GM13977 (cell line): ENCODE measurements at regions not wholly inside any gene's neighbourhood (a gene's known extent, or its start where the extent isn't known, plus 50 kb on each side); places are given as distances from the start of the nearest gene placed in this dataset.

Experiments used
- DNase-seq: peaks from one replicate; pipeline ENCODE4 v3.0.0; 2012; ENCODE audit warnings: low spot score
- CTCF ChIP-seq: IDR thresholded peaks from 2 replicates; pipeline ENCODE4 v1.5.1; 2012; ENCODE audit warnings: mild to moderate bottlenecking, control low read depth; ENCODE audit not compliant: insufficient read depth; ENCODE audit errors: extremely low read depth, missing control alignments
- in situ Hi-C: fragments of 300-500 bp; cut with MboI; formaldehyde crosslinking; loops from one replicate; pipeline ENCODE4 v1.12.0; 2022; ENCODE audit warnings: low sequenced_read_pairs, low pct_unique_long_range_greater_than_20kb, mixed read lengths, inconsistent platforms; ENCODE audit not compliant: unreplicated experiment

- no peak for TF ChIP-seq CTCF
- in situ Hi-C loops, result no loop called here
- no peak for DNase-seq
These were observed 129.0 kb downstream of the SEMA6D start for GRCh38 chr15:47846128-47846868.

- no peak for TF ChIP-seq CTCF
- DNase-seq, result no peak
- in situ Hi-C loops, result no loop called here
These were observed 129.6 kb downstream of the SEMA6D start for GRCh38 chr15:47846876-47847275.

DNA sequence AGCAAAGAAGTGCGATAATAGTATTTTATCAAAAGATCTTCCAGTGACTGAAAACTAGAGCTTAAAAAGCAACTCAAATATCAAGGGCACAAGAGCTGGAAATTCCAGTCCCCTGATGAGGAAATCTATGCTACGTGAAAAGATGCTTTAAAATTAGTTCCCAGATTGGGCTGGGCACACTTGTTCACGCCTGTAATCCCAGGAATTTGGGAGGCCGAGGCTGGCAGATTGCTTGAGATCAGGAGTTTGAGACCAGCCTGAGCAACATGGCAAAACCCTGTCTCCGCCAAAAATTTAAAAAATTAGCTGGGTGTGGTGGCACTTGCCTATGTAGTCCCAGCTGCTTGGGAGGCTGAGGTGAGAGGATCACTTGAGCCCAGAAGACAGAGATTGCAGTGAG is 138.8 kb downstream of the SEMA6D start:
- DNase-seq, result no peak
- in situ Hi-C loops, result no loop called here
- no peak for TF ChIP-seq CTCF

- in situ Hi-C loops, result no loop called here
These were observed 139.9 kb downstream of the SEMA6D start for GRCh38 chr15:47857014-47857775.

DNA sequence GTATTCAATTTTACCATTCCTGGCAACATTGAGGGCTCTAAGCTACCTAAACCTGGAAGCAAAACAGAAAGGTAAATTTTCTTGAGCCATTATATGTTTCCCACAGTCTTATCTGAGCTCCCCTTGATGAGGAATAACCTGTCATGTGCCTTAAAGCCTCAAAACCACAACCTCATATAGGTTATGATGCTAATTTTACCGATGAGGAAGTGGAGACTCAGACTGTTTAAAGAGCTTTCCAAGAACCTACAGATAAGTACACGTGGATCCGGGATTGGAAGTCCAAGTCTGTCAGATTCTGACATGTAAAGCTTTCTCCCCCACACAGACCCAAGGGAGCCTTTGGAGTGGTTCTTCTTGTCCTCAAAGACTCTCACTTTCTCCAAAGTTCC is 140.5 kb downstream of the SEMA6D start:
- DNase-seq, result no peak
- TF ChIP-seq CTCF, result no peak
- in situ Hi-C loops, result no loop called here

More at GRCh38 chr15:47857014-47857775, 139.9 kb downstream of the SEMA6D start:
- TF ChIP-seq CTCF, result no peak
- no peak for DNase-seq

DNA sequence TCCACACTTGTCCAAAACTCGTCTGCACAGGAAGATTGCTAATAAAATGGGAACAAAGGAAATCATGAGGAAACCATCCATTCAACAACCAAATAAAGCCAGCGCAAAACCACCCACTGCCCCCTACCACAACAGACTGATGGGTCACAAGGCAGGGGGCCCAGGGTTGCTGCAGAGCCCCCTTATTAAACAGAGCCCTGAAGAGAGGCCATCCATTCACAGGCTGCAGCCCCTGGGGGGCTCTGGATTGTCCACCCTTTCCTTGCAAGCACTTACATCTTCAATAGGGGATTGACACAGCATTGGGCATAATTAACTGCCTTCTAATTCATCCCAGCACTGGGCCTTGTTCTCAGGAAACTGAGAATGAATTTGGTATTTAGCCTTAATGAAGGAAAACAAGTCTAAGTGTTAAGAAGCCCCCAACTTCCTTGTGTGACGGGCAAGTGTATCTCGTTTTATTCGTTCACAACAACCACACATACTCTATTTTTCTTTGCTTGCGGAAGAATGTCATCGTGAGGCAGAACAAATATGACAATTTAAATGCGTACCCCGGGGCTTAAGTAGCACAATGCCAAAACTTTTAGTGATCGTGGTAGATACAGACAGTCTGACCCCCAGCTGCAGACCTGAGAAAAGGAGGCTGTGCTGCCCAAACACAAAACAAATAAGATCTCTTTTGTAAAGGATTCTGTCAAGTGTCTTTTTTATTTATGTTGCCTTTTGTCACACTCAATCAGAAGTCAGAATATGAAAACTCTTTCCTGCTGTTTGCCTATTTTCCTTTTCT is 144.0 kb downstream of the SEMA6D start:
- TF ChIP-seq CTCF, result no peak
- DNase-seq, result no peak
- in situ Hi-C loops, result no loop called here
